ENCODE measurements at regions not wholly inside any gene's neighbourhood (a gene's known extent, or its start where the extent isn't known, plus 50 kb on each side); places are given as distances from the start of the nearest gene placed in this dataset.

GRCh38 chr18:44521668-44522022 lies 159.0 kb upstream of the SETBP1 start:
- TF ChIP-seq, protein P1, sequence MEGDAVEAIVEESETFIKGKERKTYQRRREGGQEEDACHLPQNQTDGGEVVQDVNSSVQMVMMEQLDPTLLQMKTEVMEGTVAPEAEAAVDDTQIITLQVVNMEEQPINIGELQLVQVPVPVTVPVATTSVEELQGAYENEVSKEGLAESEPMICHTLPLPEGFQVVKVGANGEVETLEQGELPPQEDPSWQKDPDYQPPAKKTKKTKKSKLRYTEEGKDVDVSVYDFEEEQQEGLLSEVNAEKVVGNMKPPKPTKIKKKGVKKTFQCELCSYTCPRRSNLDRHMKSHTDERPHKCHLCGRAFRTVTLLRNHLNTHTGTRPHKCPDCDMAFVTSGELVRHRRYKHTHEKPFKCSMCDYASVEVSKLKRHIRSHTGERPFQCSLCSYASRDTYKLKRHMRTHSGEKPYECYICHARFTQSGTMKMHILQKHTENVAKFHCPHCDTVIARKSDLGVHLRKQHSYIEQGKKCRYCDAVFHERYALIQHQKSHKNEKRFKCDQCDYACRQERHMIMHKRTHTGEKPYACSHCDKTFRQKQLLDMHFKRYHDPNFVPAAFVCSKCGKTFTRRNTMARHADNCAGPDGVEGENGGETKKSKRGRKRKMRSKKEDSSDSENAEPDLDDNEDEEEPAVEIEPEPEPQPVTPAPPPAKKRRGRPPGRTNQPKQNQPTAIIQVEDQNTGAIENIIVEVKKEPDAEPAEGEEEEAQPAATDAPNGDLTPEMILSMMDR (conservative IDR thresholded peaks at IDR 0.05; ENCODE audit: low read depth, low read length): no peak
- no peak for TF ChIP-seq EZH2 (IDR thresholded peaks at IDR 0.05; ENCODE audit: borderline replicate concordance, low read depth, low read length, poor library complexity, severe bottlenecking)

Measured in A673 (cell line).